Activated CD8-positive, alpha-beta T cell treated with anti-CD3 and anti-CD28 coated beads, Interleukin-2, amount 10 ng/mL, durations not matched to agents 7 days and 5 days (primary cell): ENCODE measurements at regions not wholly inside any gene's neighbourhood (a gene's known extent, or its start where the extent isn't known, plus 50 kb on each side); places are given as distances from the start of the nearest gene placed in this dataset.

ENCODE experiments used
- ATAC-seq: fragments of 150-1000 bp; cut with Tn5 transposase; one replicate; pipeline ENCODE4 v1.10.0; 2021; ENCODE audit warnings: moderate library complexity
- CTCF ChIA-PET: fragments of 350-600 bp; sonication (Branson Sonifier 250); formaldehyde crosslinking; loops from one replicate; lab custom pipeline; 2021; ENCODE audit warnings: antibody characterized with exemption; lab: Charles Lee
- POLR2A ChIA-PET: fragments of 350-600 bp; sonication (Branson Sonifier 250); formaldehyde crosslinking; loops from one replicate; lab custom pipeline; 2021; ENCODE audit warnings: antibody characterized with exemption; lab: Charles Lee
- DNase-seq: peaks from one replicate; pipeline ENCODE4 v3.0.0-alpha.2; 2020
- H3K27ac Mint-ChIP-seq: one replicate; pipeline ENCODE4 v1.8.0; 2021; ENCODE audit warnings: mild to moderate bottlenecking, mixed read lengths
- H3K27me3 Mint-ChIP-seq: one replicate; pipeline ENCODE4 v1.8.0; 2021; ENCODE audit warnings: low read depth, mixed read lengths
- H3K36me3 Mint-ChIP-seq: one replicate; pipeline ENCODE4 v1.8.0; 2021; ENCODE audit warnings: low read depth, mixed read lengths
- H3K4me1 Mint-ChIP-seq: one replicate; pipeline ENCODE4 v1.8.0; 2021; ENCODE audit warnings: low read depth, mixed read lengths
- H3K4me3 Mint-ChIP-seq: one replicate; pipeline ENCODE4 v1.8.0; 2021; ENCODE audit warnings: mild to moderate bottlenecking, mixed read lengths
- H3K9me3 Mint-ChIP-seq: one replicate; pipeline ENCODE4 v1.8.0; 2022; ENCODE audit warnings: mixed read lengths; ENCODE audit not compliant: insufficient read depth

DNA sequence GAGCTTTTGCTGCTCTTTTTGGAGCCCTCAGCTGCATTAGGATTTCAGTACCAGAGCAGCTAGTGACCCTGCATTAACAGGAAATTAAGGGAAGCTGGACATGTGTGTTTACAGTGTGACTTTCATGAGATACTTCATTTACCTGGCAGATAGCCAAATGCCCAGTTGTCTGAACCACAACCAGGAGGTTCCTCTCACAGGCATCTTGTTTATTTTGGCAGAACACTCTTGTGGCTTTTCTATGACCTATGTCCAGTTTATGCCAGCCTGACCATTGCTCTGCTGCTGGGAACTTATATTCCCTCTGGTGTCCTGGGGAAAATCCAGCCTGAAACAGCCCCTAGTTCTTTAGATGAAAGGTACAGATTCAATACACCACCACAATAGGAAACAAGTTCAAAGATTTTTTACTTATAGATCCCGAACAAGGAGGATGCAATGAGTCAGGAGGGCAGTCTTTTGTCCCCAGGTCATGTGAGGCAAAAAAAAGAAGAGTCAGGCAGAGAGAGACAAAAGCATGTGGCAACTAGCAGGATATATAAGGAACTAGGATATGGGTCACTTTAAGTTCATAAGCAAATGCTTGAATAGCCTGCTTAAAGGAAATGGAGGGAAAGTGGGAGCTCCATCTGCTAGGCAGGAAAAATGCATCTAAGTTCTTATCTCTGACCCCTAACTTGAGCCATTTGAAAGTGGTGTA is 379.3 kb downstream of the INSC start:
- Mint-ChIP-seq H3K27me3 (no peaks in the 10 kb centered on the region), H3K27ac (no peak overlapping the region), H3K36me3 (no peaks in the 10 kb centered on the region), H3K9me3 (no peaks in the 10 kb centered on the region), H3K4me3 (no peak overlapping the region), H3K4me1 (no peaks in the 10 kb centered on the region)
- ChIA-PET POLR2A (no interaction called here), CTCF (no interaction called here)
- ATAC-seq (no peak), DNase-seq (no peak)

DNA sequence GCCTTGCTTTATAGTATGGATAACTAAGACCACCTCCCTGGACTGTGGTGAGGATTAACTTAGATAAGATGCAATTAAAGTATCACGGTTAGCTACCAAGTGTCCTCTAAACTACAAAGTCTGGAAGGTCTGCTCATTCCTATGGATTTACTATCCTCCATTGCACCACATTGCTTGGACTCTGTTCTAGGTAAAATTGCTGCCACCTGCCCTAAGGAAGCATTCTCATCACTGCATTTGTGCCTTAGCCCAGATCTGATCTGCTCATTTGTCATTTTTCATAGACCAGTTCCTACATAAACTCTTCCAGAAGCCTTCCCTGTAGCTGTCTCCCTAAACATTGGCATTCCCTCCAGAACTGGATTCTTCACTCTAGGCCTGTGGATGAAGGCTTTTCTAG is 380.0 kb downstream of the INSC start:
- ATAC-seq (no peak), DNase-seq (no peak)
- Mint-ChIP-seq H3K4me3 (no peak overlapping the region), H3K27me3 (no peaks in the 10 kb centered on the region), H3K27ac (no peak overlapping the region), H3K9me3 (no peaks in the 10 kb centered on the region), H3K36me3 (no peaks in the 10 kb centered on the region), H3K4me1 (no peaks in the 10 kb centered on the region)
- POLR2A ChIA-PET = no interaction called here
- CTCF ChIA-PET = no interaction called here

DNA sequence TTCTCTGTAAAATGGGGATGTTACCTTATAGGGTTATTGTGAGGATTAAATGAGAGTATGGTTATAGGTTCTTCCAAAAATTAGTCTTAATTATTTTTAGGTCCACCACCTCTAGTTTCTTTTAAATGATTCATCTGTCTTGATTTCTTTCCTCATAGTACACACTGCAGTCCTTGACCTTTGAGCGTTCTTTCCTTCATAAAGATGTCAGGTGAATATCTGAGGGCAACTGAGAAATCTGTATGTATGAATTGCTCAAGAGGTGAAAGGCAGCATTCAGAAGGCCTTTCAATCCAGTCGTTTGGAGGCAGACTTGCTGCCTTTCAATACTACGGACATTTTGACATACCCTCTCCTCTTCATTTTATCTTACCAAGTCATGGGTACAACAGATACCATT is 380.7 kb downstream of the INSC start:
- Mint-ChIP-seq H3K27ac (no peak overlapping the region), H3K9me3 (no peaks in the 10 kb centered on the region), H3K36me3 (no peaks in the 10 kb centered on the region), H3K4me1 (no peaks in the 10 kb centered on the region), H3K4me3 (no peak overlapping the region), H3K27me3 (no peaks in the 10 kb centered on the region)
- CTCF ChIA-PET = no interaction called here
- no peak for ATAC-seq
- POLR2A ChIA-PET = no interaction called here
- DNase-seq = no peak

DNA sequence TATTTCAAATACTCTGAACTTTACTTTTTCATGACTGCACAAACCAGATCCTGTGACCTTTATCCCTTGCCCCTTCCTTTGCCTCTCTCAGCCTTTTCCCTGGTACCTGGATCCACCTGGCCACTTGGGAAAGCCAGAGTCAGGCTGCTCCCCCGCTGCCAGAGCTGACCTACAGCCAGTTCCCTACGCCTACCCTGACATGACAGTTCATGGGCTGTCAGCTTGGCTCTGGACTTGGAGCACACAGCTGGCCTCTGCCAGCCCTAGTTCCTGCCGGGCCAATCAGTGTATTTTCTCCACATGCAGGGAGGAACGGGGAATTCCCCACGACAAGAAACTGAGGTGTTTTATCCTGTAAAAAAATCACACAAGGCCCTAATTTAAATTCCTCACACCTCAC is 382.6 kb downstream of the INSC start:
- POLR2A ChIA-PET = no interaction called here
- Mint-ChIP-seq H3K4me1 (no peaks in the 10 kb centered on the region), H3K27ac (no peak overlapping the region), H3K9me3 (no peaks in the 10 kb centered on the region), H3K27me3 (no peaks in the 10 kb centered on the region), H3K4me3 (no peak overlapping the region), H3K36me3 (no peaks in the 10 kb centered on the region)
- no peak for DNase-seq
- no peak for ATAC-seq
- CTCF ChIA-PET = no interaction called here

DNA sequence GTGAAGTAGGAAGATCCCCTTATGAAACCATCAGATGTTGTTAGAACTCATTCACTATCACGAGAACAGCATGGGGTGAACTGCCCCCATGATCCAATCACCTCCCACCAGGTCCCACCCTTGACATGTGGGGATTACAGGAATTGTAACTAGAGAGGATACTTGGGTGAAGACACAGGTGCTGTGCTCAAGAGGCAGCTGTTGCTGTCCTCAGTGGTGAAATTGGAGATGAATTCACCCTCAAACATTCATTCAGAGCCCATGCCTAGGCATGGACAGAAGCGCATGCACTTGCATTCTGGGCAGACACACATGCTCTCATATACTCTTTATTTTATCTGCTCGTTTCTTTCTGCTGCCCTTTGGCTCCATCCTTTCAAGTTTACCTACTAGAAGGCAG is 385.0 kb downstream of the INSC start:
- H3K36me3 Mint-ChIP-seq = no peaks in the 10 kb centered on the region
- no peak overlapping the region for H3K27ac Mint-ChIP-seq
- ChIA-PET POLR2A (no interaction called here), CTCF (interaction anchor here (0.7 kb wide), 1 partner anchor 1400 kb away, joined by 3 read pairs; no protein-coding TSS in a partner anchor)
- no peak for ATAC-seq
- H3K9me3 Mint-ChIP-seq = no peaks in the 10 kb centered on the region
- no peak overlapping the region for H3K4me3 Mint-ChIP-seq
- no peaks in the 10 kb centered on the region for H3K27me3 Mint-ChIP-seq
- no peaks in the 10 kb centered on the region for H3K4me1 Mint-ChIP-seq
- DNase-seq = no peak

DNA sequence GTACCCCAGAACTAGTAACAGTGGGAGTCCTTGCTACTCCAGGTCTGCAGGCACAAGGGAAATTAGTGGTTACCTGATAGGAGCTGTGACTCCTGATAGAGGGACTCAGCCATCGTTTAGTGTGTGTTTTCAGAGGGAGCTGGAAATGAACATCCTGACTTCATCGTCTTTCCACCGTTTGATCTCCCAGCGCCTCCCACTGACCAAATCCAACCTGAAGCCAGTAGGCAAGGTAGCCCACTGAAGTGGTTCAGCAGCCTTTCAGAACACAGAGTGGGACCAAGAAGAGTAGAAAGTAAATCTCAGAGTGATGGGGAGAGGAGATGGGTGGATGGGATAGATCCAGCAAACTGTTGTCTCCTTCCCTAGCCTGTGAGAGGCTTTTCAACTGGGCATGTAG is 385.9 kb downstream of the INSC start:
- H3K27ac Mint-ChIP-seq = no peak overlapping the region
- no peak overlapping the region for H3K4me3 Mint-ChIP-seq
- H3K4me1 Mint-ChIP-seq = no peaks in the 10 kb centered on the region
- ATAC-seq (no peak), DNase-seq (no peak)
- CTCF ChIA-PET = interaction anchor here (0.7 kb wide), 1 partner anchor 1401 kb away, joined by 3 read pairs; no protein-coding TSS in a partner anchor
- H3K36me3 Mint-ChIP-seq = no peaks in the 10 kb centered on the region
- no peaks in the 10 kb centered on the region for H3K9me3 Mint-ChIP-seq
- no peaks in the 10 kb centered on the region for H3K27me3 Mint-ChIP-seq
- POLR2A ChIA-PET = no interaction called here

DNA sequence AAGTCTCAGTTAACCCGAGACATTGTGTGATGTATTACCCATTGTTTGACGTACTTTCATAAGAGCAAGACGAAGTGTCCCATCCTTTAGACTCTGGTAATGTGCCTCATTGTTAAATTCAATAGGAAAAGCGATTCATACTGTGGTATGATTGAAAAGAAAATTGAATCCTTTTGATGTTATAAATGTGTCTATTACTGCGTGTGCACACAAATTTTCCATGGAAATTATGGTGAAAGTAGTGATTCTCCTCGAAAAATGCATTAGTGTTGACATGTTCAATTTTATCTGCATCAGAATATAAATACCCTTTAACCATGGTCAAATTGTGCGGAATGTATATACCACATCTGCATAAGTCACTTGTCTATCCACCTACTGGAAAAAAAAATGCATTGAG is 386.8 kb downstream of the INSC start:
- CTCF ChIA-PET = no interaction called here
- POLR2A ChIA-PET = no interaction called here
- Mint-ChIP-seq H3K27ac (no peak overlapping the region), H3K4me1 (no peaks in the 10 kb centered on the region), H3K4me3 (no peak overlapping the region), H3K36me3 (no peaks in the 10 kb centered on the region), H3K9me3 (no peaks in the 10 kb centered on the region), H3K27me3 (no peaks in the 10 kb centered on the region)
- ATAC-seq = no peak
- no peak for DNase-seq

DNA sequence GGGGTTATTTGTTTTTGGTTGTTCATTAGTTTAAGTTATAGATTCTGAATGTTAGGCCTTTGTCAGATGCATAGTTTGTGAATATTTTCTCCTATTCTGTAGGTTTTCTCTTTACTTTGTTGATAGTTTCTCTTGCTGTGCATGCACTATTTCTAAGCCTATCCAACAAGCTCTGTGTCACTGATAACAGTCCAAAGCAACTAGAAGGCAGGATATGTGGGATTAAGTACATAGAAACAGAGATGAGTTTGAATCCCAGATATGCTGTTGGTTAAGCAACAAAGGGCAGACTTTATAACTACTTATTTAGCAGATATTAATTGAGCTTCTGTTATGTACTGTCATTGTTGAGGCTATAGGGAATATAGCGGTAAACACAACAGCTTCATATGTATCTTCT is 390.4 kb downstream of the INSC start:
- ATAC-seq (no peak), DNase-seq (no peak)
- ChIA-PET CTCF (no interaction called here), POLR2A (no interaction called here)
- Mint-ChIP-seq H3K4me3 (no peak overlapping the region), H3K4me1 (no peaks in the 10 kb centered on the region), H3K9me3 (no peaks in the 10 kb centered on the region), H3K27ac (no peak overlapping the region), H3K36me3 (no peaks in the 10 kb centered on the region), H3K27me3 (no peaks in the 10 kb centered on the region)

DNA sequence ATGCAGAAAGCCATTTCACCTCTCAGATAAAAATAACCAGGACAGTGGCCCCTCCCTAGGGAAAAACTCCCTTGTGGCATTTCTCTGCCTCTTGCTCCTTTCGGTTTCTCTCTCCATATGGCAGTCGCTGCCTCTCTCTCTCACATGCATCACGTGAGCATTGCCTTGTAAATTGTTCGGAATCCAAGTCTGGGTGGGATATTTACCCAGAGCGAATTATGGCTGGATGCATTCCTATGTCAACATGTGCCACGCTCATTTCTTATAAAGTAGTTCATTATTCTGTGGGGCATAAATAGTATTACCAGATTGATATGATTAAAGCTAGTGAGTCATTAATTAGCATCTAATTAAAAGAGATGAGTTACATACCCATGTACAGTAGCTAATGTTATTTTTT is 392.9 kb downstream of the INSC start:
- ChIA-PET POLR2A (no interaction called here), CTCF (no interaction called here)
- Mint-ChIP-seq H3K9me3 (no peaks in the 10 kb centered on the region), H3K36me3 (no peaks in the 10 kb centered on the region), H3K27me3 (no peaks in the 10 kb centered on the region), H3K4me1 (no peaks in the 10 kb centered on the region), H3K27ac (no peak overlapping the region), H3K4me3 (no peak overlapping the region)
- DNase-seq = no peak
- no peak for ATAC-seq

DNA sequence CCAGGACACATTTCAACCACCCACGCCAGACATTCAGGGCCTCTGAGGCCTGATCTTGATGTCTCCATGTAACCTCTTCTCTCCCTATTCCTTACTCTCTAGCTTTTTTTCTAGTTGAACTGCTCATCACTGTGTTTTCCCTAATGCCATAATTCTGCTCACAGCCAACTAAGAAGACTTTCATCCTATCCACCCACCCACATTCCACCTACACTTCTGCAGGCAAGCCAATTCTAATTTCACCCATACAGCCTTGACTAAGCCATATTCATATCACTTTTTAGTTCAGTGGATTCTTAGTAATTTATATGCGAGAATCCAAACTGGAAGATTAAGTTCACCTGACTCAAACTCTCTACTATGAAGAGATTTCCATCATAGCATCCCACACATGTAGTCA is 394.4 kb downstream of the INSC start:
- Mint-ChIP-seq H3K9me3 (no peaks in the 10 kb centered on the region), H3K4me3 (no peak overlapping the region), H3K27me3 (no peaks in the 10 kb centered on the region), H3K4me1 (no peaks in the 10 kb centered on the region), H3K27ac (no peak overlapping the region), H3K36me3 (no peaks in the 10 kb centered on the region)
- POLR2A ChIA-PET = no interaction called here
- DNase-seq (no peak), ATAC-seq (no peak)
- CTCF ChIA-PET = no interaction called here

DNA sequence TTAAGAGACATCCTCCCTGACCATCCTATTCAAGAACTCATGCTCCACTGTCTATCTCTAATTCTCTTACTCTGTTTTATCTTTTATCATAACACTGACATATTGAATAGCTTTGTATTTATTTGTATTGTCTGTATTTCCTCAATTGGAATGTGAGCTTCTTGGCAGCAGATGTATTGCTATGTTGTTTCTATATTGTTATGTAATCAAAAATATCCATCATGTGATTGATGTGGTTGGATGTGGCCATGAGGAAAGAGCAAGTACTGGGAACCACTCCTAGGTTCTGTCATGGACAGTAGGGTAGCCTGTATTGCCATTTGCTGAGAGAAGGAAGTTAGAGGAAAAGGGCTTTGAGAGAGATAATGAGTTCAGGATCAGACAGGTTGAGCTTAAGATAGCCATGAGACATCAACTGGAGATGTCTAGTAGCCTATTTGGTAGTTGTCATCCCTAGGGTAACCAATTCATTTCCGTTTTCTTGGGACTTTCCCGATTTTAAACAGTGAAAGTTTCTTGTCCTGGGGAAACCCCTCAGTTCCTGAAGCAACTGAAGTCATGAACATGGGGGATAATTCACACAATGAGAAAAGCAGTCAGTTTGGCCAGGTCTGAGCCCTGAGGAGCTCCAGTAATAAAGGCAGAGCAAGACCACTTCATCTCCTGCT is 404.5 kb downstream of the INSC start:
- Mint-ChIP-seq H3K4me3 (no peak overlapping the region), H3K36me3 (no peaks in the 10 kb centered on the region), H3K4me1 (no peaks in the 10 kb centered on the region), H3K27me3 (no peaks in the 10 kb centered on the region), H3K27ac (no peak overlapping the region), H3K9me3 (no peaks in the 10 kb centered on the region)
- DNase-seq (no peak), ATAC-seq (no peak)
- ChIA-PET CTCF (no interaction called here), POLR2A (no interaction called here)

DNA sequence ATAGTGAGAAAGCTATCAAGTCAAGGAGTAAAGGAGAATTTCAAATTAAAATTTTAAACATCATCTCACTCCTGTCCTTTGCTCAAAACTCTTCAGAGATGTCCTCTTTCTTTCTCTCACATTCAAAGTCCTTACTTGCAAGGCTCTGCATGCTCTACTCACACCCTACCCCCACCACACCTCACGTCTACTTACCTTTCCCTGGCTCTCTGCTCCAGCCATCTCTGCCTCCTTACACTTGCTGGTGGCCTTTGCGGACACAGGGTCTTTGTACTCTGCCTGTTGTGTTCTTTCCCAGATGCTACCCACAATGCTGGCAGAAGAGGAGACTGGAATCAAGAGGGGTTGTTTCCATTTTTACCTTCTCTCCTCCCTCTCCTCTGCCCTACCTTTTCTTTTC is 405.2 kb downstream of the INSC start:
- DNase-seq = no peak
- no peak overlapping the region for H3K27ac Mint-ChIP-seq
- no peaks in the 10 kb centered on the region for H3K4me1 Mint-ChIP-seq
- ChIA-PET CTCF (no interaction called here), POLR2A (no interaction called here)
- no peaks in the 10 kb centered on the region for H3K27me3 Mint-ChIP-seq
- no peaks in the 10 kb centered on the region for H3K36me3 Mint-ChIP-seq
- H3K4me3 Mint-ChIP-seq = no peak overlapping the region
- no peaks in the 10 kb centered on the region for H3K9me3 Mint-ChIP-seq
- no peak for ATAC-seq

DNA sequence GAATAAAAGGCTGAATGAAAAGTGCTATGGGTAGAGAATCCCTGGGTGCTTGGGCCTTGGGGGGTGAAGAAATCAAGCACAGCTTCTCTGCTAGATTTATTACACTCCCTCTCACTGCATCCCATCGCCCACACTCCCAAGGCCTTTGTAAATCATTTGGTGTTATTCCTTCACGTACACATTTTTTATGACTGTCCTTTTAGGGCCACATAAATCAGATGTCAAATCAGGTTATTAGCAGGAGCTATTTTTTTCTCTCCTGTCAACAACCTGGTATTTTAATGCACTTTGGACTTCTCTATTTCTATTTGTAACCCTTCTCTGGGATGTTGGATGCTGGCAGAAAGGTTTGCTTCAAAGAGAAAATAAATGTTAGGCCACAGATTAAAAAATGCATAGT is 408.8 kb downstream of the INSC start:
- Mint-ChIP-seq H3K36me3 (no peaks in the 10 kb centered on the region), H3K4me1 (no peaks in the 10 kb centered on the region), H3K9me3 (peaks cover 20% of the 10 kb centered on the region), H3K4me3 (no peak overlapping the region), H3K27me3 (no peaks in the 10 kb centered on the region), H3K27ac (no peak overlapping the region)
- no peak for ATAC-seq
- POLR2A ChIA-PET = no interaction called here
- DNase-seq = no peak
- CTCF ChIA-PET = no interaction called here
